HepG2 (cell line): ENCODE measurements at regions not wholly inside any gene's neighbourhood (a gene's known extent, or its start where the extent isn't known, plus 50 kb on each side); places are given as distances from the start of the nearest gene placed in this dataset.

ENCODE experiments used
- BRF2 ChIP-seq: sonication (generic); formaldehyde crosslinking; IDR thresholded peaks from 2 replicates; pipeline ENCODE4 v1.8.1; 2022; ENCODE audit warnings: mild to moderate bottlenecking, missing genetic modification reagents
- GRHL1 ChIP-seq: sonication (generic); formaldehyde crosslinking; conservative IDR thresholded peaks from 2 replicates; pipeline ENCODE4 v1.8.0; 2022; ENCODE audit warnings: missing genetic modification reagents
- JUND ChIP-seq: sonication (generic); formaldehyde crosslinking; IDR thresholded peaks from 2 replicates; pipeline ENCODE4 v1.8.0; 2022; ENCODE audit warnings: mild to moderate bottlenecking, missing genetic modification reagents
- POLR2A ChIP-seq, 2 experiments: IDR thresholded peaks; 2 replicates each; pipeline ENCODE4 v1.6.1; 2011; ENCODE audit warnings: low read depth in 2 of 2, low read length in 2 of 2, mild to moderate bottlenecking in 1 of 2, moderate library complexity in 1 of 2; ENCODE audit not compliant: insufficient read depth in 1 of 2
- SETDB1 ChIP-seq: sonication (generic); formaldehyde crosslinking; IDR thresholded peaks from 2 replicates; pipeline ENCODE4 v1.5.1; 2020; ENCODE audit warnings: missing genetic modification reagents, mild to moderate bottlenecking, borderline replicate concordance
- SMAD1 ChIP-seq: sonication (generic); formaldehyde crosslinking; IDR thresholded peaks from 2 replicates; pipeline ENCODE4 v1.4.0; 2020; ENCODE audit warnings: missing genetic modification reagents, low read depth, mild to moderate bottlenecking, borderline replicate concordance
- TF ChIP-seq, protein P1 (sequence below): sonication (generic); formaldehyde crosslinking; IDR thresholded peaks from 2 replicates; pipeline ENCODE4 v1.8.0; 2022; ENCODE audit warnings: missing genetic modification reagents, mild to moderate bottlenecking, inconsistent platforms, borderline replicate concordance
- TF ChIP-seq, protein P2 (sequence below): sonication (generic); formaldehyde crosslinking; IDR thresholded peaks from 2 replicates; pipeline ENCODE4 v1.5.0; 2020; ENCODE audit warnings: mild to moderate bottlenecking, missing genetic modification reagents, moderate library complexity

DNA sequence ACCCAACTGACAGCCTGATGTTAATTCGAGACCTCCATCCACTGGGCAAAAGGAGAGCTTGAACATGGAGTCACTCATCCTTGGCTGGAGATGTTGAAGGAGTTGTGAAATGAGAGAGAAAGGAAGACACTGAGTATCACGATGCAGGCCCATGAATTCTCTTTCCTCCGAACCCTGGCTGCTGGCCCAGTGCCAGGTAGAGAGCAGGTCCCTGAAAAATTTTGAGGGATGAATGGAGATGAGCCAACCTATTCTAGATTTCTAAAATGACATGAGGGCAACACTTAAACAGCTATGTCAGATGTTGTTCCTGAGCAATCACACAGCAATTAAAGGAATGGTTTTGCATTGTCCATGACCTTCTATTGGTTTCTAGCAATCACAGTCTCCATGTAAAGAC, 355.1 kb upstream of the ZMIZ1 start:
- TF ChIP-seq, protein P1, sequence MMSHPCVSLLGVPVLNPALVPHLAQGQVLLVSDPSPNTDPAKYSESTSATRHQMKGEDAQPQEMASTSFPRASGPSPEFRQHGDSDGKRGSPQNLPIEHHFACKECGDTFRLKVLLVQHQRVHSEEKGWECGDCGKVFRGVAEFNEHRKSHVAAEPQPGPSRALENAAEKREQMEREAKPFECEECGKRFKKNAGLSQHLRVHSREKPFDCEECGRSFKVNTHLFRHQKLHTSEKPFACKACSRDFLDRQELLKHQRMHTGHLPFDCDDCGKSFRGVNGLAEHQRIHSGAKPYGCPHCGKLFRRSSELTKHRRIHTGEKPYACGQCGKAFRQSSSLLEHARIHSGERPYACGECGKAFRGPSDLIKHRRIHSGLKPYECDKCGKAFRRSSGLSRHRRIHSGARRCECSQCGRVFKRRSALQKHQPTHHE: no peak
- TF ChIP-seq SETDB1 (CRISPR knock-in tag) (no peak), BRF2 (CRISPR knock-in tag) (no peak), POLR2A (IDR thresholded peaks at IDR 0.05; ENCODE audit: insufficient read depth in 1 of 2, low read depth in 2 of 2, low read length in 2 of 2) (no peak), SMAD1 (CRISPR knock-in tag) (no peak), GRHL1 (no peak), JUND (CRISPR knock-in tag) (no peak)
- TF ChIP-seq, protein P2, sequence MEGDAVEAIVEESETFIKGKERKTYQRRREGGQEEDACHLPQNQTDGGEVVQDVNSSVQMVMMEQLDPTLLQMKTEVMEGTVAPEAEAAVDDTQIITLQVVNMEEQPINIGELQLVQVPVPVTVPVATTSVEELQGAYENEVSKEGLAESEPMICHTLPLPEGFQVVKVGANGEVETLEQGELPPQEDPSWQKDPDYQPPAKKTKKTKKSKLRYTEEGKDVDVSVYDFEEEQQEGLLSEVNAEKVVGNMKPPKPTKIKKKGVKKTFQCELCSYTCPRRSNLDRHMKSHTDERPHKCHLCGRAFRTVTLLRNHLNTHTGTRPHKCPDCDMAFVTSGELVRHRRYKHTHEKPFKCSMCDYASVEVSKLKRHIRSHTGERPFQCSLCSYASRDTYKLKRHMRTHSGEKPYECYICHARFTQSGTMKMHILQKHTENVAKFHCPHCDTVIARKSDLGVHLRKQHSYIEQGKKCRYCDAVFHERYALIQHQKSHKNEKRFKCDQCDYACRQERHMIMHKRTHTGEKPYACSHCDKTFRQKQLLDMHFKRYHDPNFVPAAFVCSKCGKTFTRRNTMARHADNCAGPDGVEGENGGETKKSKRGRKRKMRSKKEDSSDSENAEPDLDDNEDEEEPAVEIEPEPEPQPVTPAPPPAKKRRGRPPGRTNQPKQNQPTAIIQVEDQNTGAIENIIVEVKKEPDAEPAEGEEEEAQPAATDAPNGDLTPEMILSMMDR (CRISPR knock-in tag): no peak
